Upper lobe of left lung (tissue), 6 donors: ENCODE measurements at regions not wholly inside any gene's neighbourhood (a gene's known extent, or its start where the extent isn't known, plus 50 kb on each side); places are given as distances from the start of the nearest gene placed in this dataset.

Experiments used
- ATAC-seq, 2 donors: fragments of 200-7000 bp; cut with Tn5 transposase; one replicate each; pipeline ENCODE4 v1.9.1; 2022; ENCODE audit warnings: mild to moderate bottlenecking in 2 of 2, moderate library complexity in 2 of 2; ENCODE audit not compliant: low FRiP score in 2 of 2
- DNase-seq, 2 donors: peaks; one replicate each; pipeline ENCODE4 v3.0.0-alpha.2; 2019 to 2020
- H3K27ac ChIP-seq, 4 donors: fragments of 200-600 bp; sonication (generic); one replicate each; pipeline ENCODE4 v1.5.1; 2016 to 2019
- H3K27me3 ChIP-seq, 4 donors: fragments of 200-600 bp; sonication (generic); one replicate each; pipeline ENCODE4 v1.5.1; 2017 to 2019
- H3K36me3 ChIP-seq, 4 donors: fragments of 200-600 bp; sonication (generic); one replicate each; pipeline ENCODE4 v1.5.1; 2016 to 2019
- H3K4me1 ChIP-seq, 4 donors: fragments of 200-600 bp; sonication (generic); one replicate each; pipeline ENCODE4 v1.5.1; 2018 to 2019
- H3K4me3 ChIP-seq, 4 donors: fragments of 200-600 bp; sonication (generic); one replicate each; pipeline ENCODE4 v1.5.1; 2017 to 2019; ENCODE audit warnings: mild to moderate bottlenecking in 2 of 4, moderate library complexity in 1 of 4
- H3K9me3 ChIP-seq, 4 donors: fragments of 200-600 bp; sonication (generic); one replicate each; pipeline ENCODE4 v1.5.1; 2018 to 2019
- CTCF ChIP-seq, 6 experiments: fragments of 450-650 bp in 4 of 6; fragments of 200-600 bp in 2 of 6; sonication (generic) in 2 of 6; IDR thresholded peaks; one replicate each; pipeline ENCODE4 v1.5.1; 2016 to 2019; ENCODE audit warnings: antibody characterized with exemption in 6 of 6
- EP300 ChIP-seq, 4 donors: sonication (generic); formaldehyde crosslinking; IDR thresholded peaks; one replicate each; pipeline ENCODE4 v1.5.1; 2017; ENCODE audit warnings: antibody characterized with exemption in 4 of 4, control low read depth in 2 of 4
- POLR2A ChIP-seq, 4 donors: fragments of 450-650 bp; IDR thresholded peaks; one replicate each; pipeline ENCODE4 v1.5.1; 2016 to 2017; ENCODE audit warnings: antibody characterized with exemption in 4 of 4, mild to moderate bottlenecking in 2 of 4
- POLR2AphosphoS5 ChIP-seq, 2 donors: sonication (generic); formaldehyde crosslinking; IDR thresholded peaks; one replicate each; pipeline ENCODE4 v1.5.1; 2017; ENCODE audit warnings: antibody characterized with exemption in 2 of 2
- WGBS, 2 donors: methylation state at CpG; one replicate each; pipeline ENCODE4 v1.1.5; 2017 to 2018; 5-methylcytosine and 5-hydroxymethylcytosine counted together
- donor health status: DM: no; HTN: no; CAD: no; lungs with moderate emphysema.
- donor health status: DM: no; HTN: yes; CAD: no; lungs with severe emphysema.

- H3K4me3 ChIP-seq, result no peak overlapping the region
- no peaks in the 10 kb centered on the region for H3K36me3 ChIP-seq
- DNase-seq (no peak), ATAC-seq (no peak)
- WGBS, 2 donors, result 40 to 51% methylated on average over 2 of the region's 2 CpGs
- no peak for TF ChIP-seq POLR2A (IDR thresholded peaks at IDR 0.05)
- TF ChIP-seq CTCF (IDR thresholded peaks at IDR 0.05), result no peak
- TF ChIP-seq POLR2AphosphoS5 (IDR thresholded peaks at IDR 0.05), result no peak
- no peak for TF ChIP-seq EP300 (IDR thresholded peaks at IDR 0.05)
- no peaks in the 10 kb centered on the region for H3K9me3 ChIP-seq
- H3K4me1 ChIP-seq, result peaks cover 0 to 9% (median 3%) of the 10 kb centered on the region in 4 donors
- no peaks in the 10 kb centered on the region for H3K27me3 ChIP-seq
- no peak overlapping the region for H3K27ac ChIP-seq
Measured at GRCh38 chr4:147101678-147102077, 156.0 kb upstream of the TTC29 start.

- DNase-seq, result no peak
- no peak for TF ChIP-seq CTCF (IDR thresholded peaks at IDR 0.05)
- TF ChIP-seq POLR2A (IDR thresholded peaks at IDR 0.05), result no peak
- no peak for TF ChIP-seq EP300 (IDR thresholded peaks at IDR 0.05)
- no peak for TF ChIP-seq POLR2AphosphoS5 (IDR thresholded peaks at IDR 0.05)
- no peaks in the 10 kb centered on the region for H3K9me3 ChIP-seq
- 95% methylated on average over 1 of the region's 1 CpG for WGBS, 2 donors
- ATAC-seq, result no peak
- H3K4me3 ChIP-seq, result no peak overlapping the region
- H3K27me3 ChIP-seq, result no peaks in the 10 kb centered on the region
- H3K36me3 ChIP-seq, result no peaks in the 10 kb centered on the region
- peaks cover 0 to 6% (median 2%) of the 10 kb centered on the region in 4 donors for H3K4me1 ChIP-seq
- H3K27ac ChIP-seq, result no peak overlapping the region
Measured at GRCh38 chr4:147102596-147102995, 156.9 kb upstream of the TTC29 start.

GRCh38 chr4:147103403-147103946, 157.8 kb upstream of the TTC29 start:
- Histone ChIP-seq H3K4me3 (no peak overlapping the region), H3K27ac (peak overlapping the region in 2 of 4 donors; percentile 5 to 53), H3K4me1 (peaks cover 0 to 6% (median 2%) of the 10 kb centered on the region in 4 donors), H3K27me3 (no peaks in the 10 kb centered on the region), H3K36me3 (no peaks in the 10 kb centered on the region), H3K9me3 (no peaks in the 10 kb centered on the region)
- WGBS, 2 donors, result 31 to 34% methylated on average over 8 of the region's 8 CpGs
- peak; percentile 68 to 95 for ATAC-seq
- TF ChIP-seq CTCF (IDR thresholded peaks at IDR 0.05) (no peak), EP300 (IDR thresholded peaks at IDR 0.05) (no peak), POLR2A (IDR thresholded peaks at IDR 0.05) (no peak)
- peak in 1 of 2 donors; percentile 32 for DNase-seq

GRCh38 chr4:147104768-147105167, 159.1 kb upstream of the TTC29 start:
- WGBS, 2 donors, result 53 to 63% methylated on average over 1 to 2 of the region's 2 CpGs
- Histone ChIP-seq H3K36me3 (no peaks in the 10 kb centered on the region), H3K9me3 (no peaks in the 10 kb centered on the region), H3K4me3 (no peak overlapping the region), H3K27me3 (no peaks in the 10 kb centered on the region), H3K27ac (no peak overlapping the region), H3K4me1 (peaks cover 0 to 6% (median 2%) of the 10 kb centered on the region in 4 donors)
- no peak for DNase-seq
- TF ChIP-seq EP300 (IDR thresholded peaks at IDR 0.05) (no peak), POLR2AphosphoS5 (IDR thresholded peaks at IDR 0.05) (no peak), POLR2A (IDR thresholded peaks at IDR 0.05) (no peak), CTCF (IDR thresholded peaks at IDR 0.05) (no peak)
- ATAC-seq, result no peak

- H3K36me3 ChIP-seq, result no peaks in the 10 kb centered on the region
- no peak overlapping the region for H3K4me3 ChIP-seq
Measured at GRCh38 chr4:147108409-147108808, 162.7 kb upstream of the TTC29 start.

More at GRCh38 chr4:147108409-147108808, 162.7 kb upstream of the TTC29 start:
- H3K9me3 ChIP-seq, result no peaks in the 10 kb centered on the region
- H3K4me1 ChIP-seq, result no peaks in the 10 kb centered on the region
- DNase-seq (no peak), ATAC-seq (no peak)
- TF ChIP-seq CTCF (IDR thresholded peaks at IDR 0.05), result no peak
- TF ChIP-seq POLR2AphosphoS5 (IDR thresholded peaks at IDR 0.05), result no peak
- no peak for TF ChIP-seq EP300 (IDR thresholded peaks at IDR 0.05)
- TF ChIP-seq POLR2A (IDR thresholded peaks at IDR 0.05), result no peak
- H3K27me3 ChIP-seq, result no peaks in the 10 kb centered on the region
- no peak overlapping the region for H3K27ac ChIP-seq
- WGBS, 2 donors, result 83 to 86% methylated on average over 2 of the region's 2 CpGs
